B cell (primary cell): ENCODE measurements at regions not wholly inside any gene's neighbourhood (a gene's known extent, or its start where the extent isn't known, plus 50 kb on each side); places are given as distances from the start of the nearest gene placed in this dataset.

Experiments
- ATAC-seq: fragments of 200-7000 bp; cut with Tn5 transposase; one replicate; pipeline ENCODE4 v1.10.0; 2021; ENCODE audit warnings: low read depth, mild to moderate bottlenecking, moderate number of reproducible peaks, moderate library complexity
- CTCF ChIA-PET: fragments of 350-600 bp; sonication (Branson Sonifier 250); formaldehyde crosslinking; loops from one replicate; lab custom pipeline; 2021; ENCODE audit warnings: antibody characterized with exemption, inconsistent platforms; lab: Charles Lee
- POLR2A ChIA-PET: fragments of 350-600 bp; sonication (Branson Sonifier 250); formaldehyde crosslinking; loops from one replicate; lab custom pipeline; 2021; ENCODE audit warnings: antibody characterized with exemption; lab: Charles Lee
- DNase-seq: peaks from one replicate; pipeline ENCODE4 v3.0.0; 2013
- H2AFZ ChIP-seq: 2 replicates; pipeline ENCODE4 v1.6.1; 2012; ENCODE audit warnings: mild to moderate bottlenecking, low read depth, low read length; ENCODE audit not compliant: insufficient read depth, poor library complexity, severe bottlenecking
- H3K27ac ChIP-seq, 2 donors: 1 replicate in 1 of 2; 2 replicates in 1 of 2; pipeline ENCODE4 v1.5.1; 2012 to 2013; ENCODE audit warnings: low read length in 2 of 2, mild to moderate bottlenecking in 2 of 2, moderate library complexity in 1 of 2
- H3K27me3 ChIP-seq, 4 experiments: fragments of 200-600 bp in 1 of 4; sonication (generic) in 1 of 4; replicated peaks in 1 of 4; 1 replicate in 2 of 4; 2 replicates in 2 of 4; pipeline versions ENCODE4 v1.6.1 to v1.7.0; 2013 to 2016; ENCODE audit warnings: low read length in 3 of 4, mild to moderate bottlenecking in 2 of 4, mixed read lengths in 1 of 4, moderate library complexity in 1 of 4; ENCODE audit not compliant: insufficient read depth in 4 of 4, control insufficient read depth in 3 of 4; ENCODE audit errors: control extremely low read depth in 1 of 4
- H3K36me3 ChIP-seq, 2 experiments: replicated peaks in 1 of 2; 1 replicate in 1 of 2; 2 replicates in 1 of 2; pipeline versions ENCODE4 v1.6.1 to v1.7.1; 2013; ENCODE audit warnings: low read length in 1 of 2; ENCODE audit not compliant: insufficient read depth in 2 of 2, control insufficient read depth in 1 of 2; ENCODE audit errors: control extremely low read depth in 1 of 2, extremely low read depth in 1 of 2
- H3K4me1 ChIP-seq, 2 donors: fragments of 200-600 bp in 1 of 2; sonication (generic) in 1 of 2; 1 replicate in 1 of 2; 2 replicates in 1 of 2; pipeline versions ENCODE4 v1.5.1 to v1.6.1; 2013 to 2017; ENCODE audit warnings: low read length in 2 of 2; ENCODE audit not compliant: control insufficient read depth in 2 of 2, insufficient read depth in 2 of 2
- H3K4me2 ChIP-seq: replicated peaks from 2 replicates; pipeline ENCODE3; 2012; ENCODE audit warnings: mild to moderate bottlenecking, low read depth, low read length; ENCODE audit not compliant: poor library complexity, severe bottlenecking
- H3K4me3 ChIP-seq, 5 experiments: fragments of 200-600 bp in 1 of 5; sonication (generic) in 1 of 5; 1 replicate in 3 of 5; 2 replicates in 2 of 5; pipeline versions ENCODE4 v1.5.1 to v1.7.0; 2011 to 2016; ENCODE audit warnings: low read length in 4 of 5, mild to moderate bottlenecking in 4 of 5, low read depth in 2 of 5, control low read depth in 1 of 5, moderate library complexity in 1 of 5; ENCODE audit not compliant: insufficient read depth in 1 of 5; ENCODE audit errors: control extremely low read depth in 1 of 5, extremely low read depth in 1 of 5
- H3K79me2 ChIP-seq: fragments of 200-600 bp; sonication (generic); one replicate; pipeline ENCODE4 v1.6.0; 2016; ENCODE audit warnings: low read length; ENCODE audit not compliant: control insufficient read depth, insufficient read depth
- H3K9ac ChIP-seq: fragments of 200-600 bp; sonication (generic); 2 replicates; pipeline ENCODE4 v1.6.1; 2017; ENCODE audit warnings: mild to moderate bottlenecking, low read length, moderate library complexity
- H3K9me3 ChIP-seq, 3 donors: one replicate each; pipeline versions ENCODE4 v1.6.1 to v1.7.1; 2013; ENCODE audit warnings: low read length in 2 of 3; ENCODE audit not compliant: control insufficient read depth in 2 of 3, insufficient read depth in 1 of 3; ENCODE audit errors: control extremely low read depth in 1 of 3
- H4K20me1 ChIP-seq: 2 replicates; pipeline ENCODE4 v1.6.0; 2012; ENCODE audit warnings: mild to moderate bottlenecking, low read length; ENCODE audit not compliant: insufficient read depth, control insufficient read depth, poor library complexity, severe bottlenecking
- H3K27ac Mint-ChIP-seq: one replicate; pipeline ENCODE4 v1.8.0; 2021; ENCODE audit warnings: mixed read lengths
- H3K27me3 Mint-ChIP-seq: one replicate; pipeline ENCODE4 v1.8.0; 2021; ENCODE audit warnings: mixed read lengths
- H3K4me1 Mint-ChIP-seq: one replicate; pipeline ENCODE4 v1.8.0; 2021; ENCODE audit warnings: mixed read lengths
- H3K4me3 Mint-ChIP-seq: one replicate; pipeline ENCODE4 v1.8.0; 2021; ENCODE audit warnings: mixed read lengths
- H3K9me3 Mint-ChIP-seq: one replicate; pipeline ENCODE4 v1.8.0; 2022; ENCODE audit warnings: mixed read lengths; ENCODE audit not compliant: insufficient read depth
- CTCF ChIP-seq: fragments of 200-600 bp; IDR thresholded peaks from one replicate; pipeline ENCODE4 v1.8.0; 2022; ENCODE audit warnings: antibody characterized with exemption, mild to moderate bottlenecking
- EZH2 ChIP-seq: IDR thresholded peaks from 2 replicates; pipeline ENCODE4 v1.6.1; 2012; ENCODE audit warnings: borderline replicate concordance, low read depth, mild to moderate bottlenecking, moderate library complexity, low read length; ENCODE audit not compliant: insufficient read depth, poor library complexity, severe bottlenecking
- WGBS: methylation state at CpG from one replicate; pipeline ENCODE4 v1.1.5; 2013; ENCODE audit warnings: missing lambda C conversion rate; ENCODE audit not compliant: insufficient coverage; 5-methylcytosine and 5-hydroxymethylcytosine counted together
- intact Hi-C: fragments of 100-400 bp; cut with micrococcal nuclease; formaldehyde crosslinking; loops from one replicate; pipeline ENCODE4 v1.10.0; 2022

DNA sequence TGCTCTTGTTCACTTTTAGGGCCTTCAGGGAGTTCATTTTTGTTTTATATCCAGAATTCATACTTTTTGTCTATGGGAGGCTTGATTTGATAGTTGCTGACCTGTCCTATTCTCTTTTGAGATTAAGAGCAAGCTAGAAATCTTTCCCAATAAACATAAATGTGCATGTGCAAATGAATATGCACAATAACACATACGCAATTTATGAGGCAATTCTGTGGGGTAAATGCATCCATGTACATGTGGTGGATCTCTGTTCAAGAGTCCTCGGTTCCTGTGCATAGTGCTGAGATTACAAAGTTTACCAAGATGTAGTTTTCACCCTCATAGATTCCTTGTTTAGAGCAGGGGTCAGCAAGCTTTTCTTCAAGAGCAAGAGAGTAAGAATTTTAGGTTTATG lies 640.7 kb downstream of the EDEM1 start:
- H3K4me1 Mint-ChIP-seq: no peaks in the 10 kb centered on the region
- H3K9me3 ChIP-seq: no peaks in the 10 kb centered on the region
- H3K9ac ChIP-seq: no peak overlapping the region
- no peaks in the 10 kb centered on the region for H3K36me3 ChIP-seq
- no peaks in the 10 kb centered on the region for H3K27me3 Mint-ChIP-seq
- H3K4me2 ChIP-seq: no peak overlapping the region
- H3K79me2 ChIP-seq: no peaks in the 10 kb centered on the region
- H3K27me3 ChIP-seq: no peaks in the 10 kb centered on the region
- H2AFZ ChIP-seq: no peak overlapping the region
- no peak for DNase-seq
- H3K27ac Mint-ChIP-seq: no peak overlapping the region
- ChIA-PET CTCF (no interaction called here), POLR2A (no interaction called here)
- H3K4me1 ChIP-seq: no peaks in the 10 kb centered on the region
- intact Hi-C loops: no loop called here
- WGBS: no CpG with 5 or more reads among the region's 2 CpGs
- H3K4me3 Mint-ChIP-seq: no peak overlapping the region
- H3K4me3 ChIP-seq: no peak overlapping the region
- no peaks in the 10 kb centered on the region for H4K20me1 ChIP-seq
- TF ChIP-seq CTCF (no peak), EZH2 (no peak)
- no peak for ATAC-seq
- H3K9me3 Mint-ChIP-seq: peaks cover 9% of the 10 kb centered on the region
- no peak overlapping the region for H3K27ac ChIP-seq

DNA sequence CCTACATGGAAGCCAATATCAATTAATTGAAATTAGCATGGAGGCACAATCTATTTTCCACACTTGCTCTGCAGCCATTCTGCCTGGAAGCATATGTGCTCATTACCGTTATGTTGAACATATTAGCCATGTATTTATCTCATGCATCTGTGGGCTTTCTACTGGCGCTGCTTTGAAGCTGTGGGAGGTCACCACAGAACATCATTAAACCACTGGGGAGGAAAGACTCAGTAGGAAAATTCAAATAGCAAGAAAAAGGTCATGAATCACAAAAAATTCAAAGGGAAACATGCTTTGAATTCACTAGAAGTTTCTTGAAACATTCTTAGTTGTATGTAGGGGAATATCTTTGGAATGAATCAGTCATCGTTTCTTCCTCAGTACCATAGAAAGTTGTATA lies 652.5 kb downstream of the EDEM1 start:
- POLR2A ChIA-PET: no interaction called here
- H3K9me3 Mint-ChIP-seq: no peaks in the 10 kb centered on the region
- no CpG with 5 or more reads among the region's 3 CpGs for WGBS

More for the DNA sequence above, 652.5 kb downstream of the EDEM1 start:
- CTCF ChIA-PET: no interaction called here
- no peak overlapping the region for H2AFZ ChIP-seq
- no peaks in the 10 kb centered on the region for H4K20me1 ChIP-seq
- DNase-seq (no peak), ATAC-seq (no peak)
- no peak overlapping the region for H3K27ac Mint-ChIP-seq
- no peak overlapping the region for H3K9ac ChIP-seq
- H3K4me2 ChIP-seq: no peak overlapping the region
- no peaks in the 10 kb centered on the region for H3K9me3 ChIP-seq
- H3K27me3 Mint-ChIP-seq: no peaks in the 10 kb centered on the region
- no peaks in the 10 kb centered on the region for H3K79me2 ChIP-seq
- H3K4me3 ChIP-seq: no peak overlapping the region
- no peak overlapping the region for H3K4me3 Mint-ChIP-seq
- no peaks in the 10 kb centered on the region for H3K4me1 ChIP-seq
- H3K4me1 Mint-ChIP-seq: no peaks in the 10 kb centered on the region
- no peaks in the 10 kb centered on the region for H3K27me3 ChIP-seq
- intact Hi-C loops: no loop called here
- H3K27ac ChIP-seq: no peak overlapping the region
- TF ChIP-seq EZH2: no peak
- no peak for TF ChIP-seq CTCF
- no peaks in the 10 kb centered on the region for H3K36me3 ChIP-seq
